ENCODE measurements at regions not wholly inside any gene's neighbourhood (a gene's known extent, or its start where the extent isn't known, plus 50 kb on each side); places are given as distances from the start of the nearest gene placed in this dataset.
"Not testable (repeated sequence)": the region's sequence is repeated elsewhere in the genome, so short reads cannot be mapped to it uniquely, and the experiment has no call there.

- DNase-seq = no peak
These were observed 211.8 kb downstream of the TOMM20 start for GRCh38 chr1:234916840-234917239.

- no peak for DNase-seq
These were observed 212.5 kb downstream of the TOMM20 start for GRCh38 chr1:234915924-234916675.

DNA sequence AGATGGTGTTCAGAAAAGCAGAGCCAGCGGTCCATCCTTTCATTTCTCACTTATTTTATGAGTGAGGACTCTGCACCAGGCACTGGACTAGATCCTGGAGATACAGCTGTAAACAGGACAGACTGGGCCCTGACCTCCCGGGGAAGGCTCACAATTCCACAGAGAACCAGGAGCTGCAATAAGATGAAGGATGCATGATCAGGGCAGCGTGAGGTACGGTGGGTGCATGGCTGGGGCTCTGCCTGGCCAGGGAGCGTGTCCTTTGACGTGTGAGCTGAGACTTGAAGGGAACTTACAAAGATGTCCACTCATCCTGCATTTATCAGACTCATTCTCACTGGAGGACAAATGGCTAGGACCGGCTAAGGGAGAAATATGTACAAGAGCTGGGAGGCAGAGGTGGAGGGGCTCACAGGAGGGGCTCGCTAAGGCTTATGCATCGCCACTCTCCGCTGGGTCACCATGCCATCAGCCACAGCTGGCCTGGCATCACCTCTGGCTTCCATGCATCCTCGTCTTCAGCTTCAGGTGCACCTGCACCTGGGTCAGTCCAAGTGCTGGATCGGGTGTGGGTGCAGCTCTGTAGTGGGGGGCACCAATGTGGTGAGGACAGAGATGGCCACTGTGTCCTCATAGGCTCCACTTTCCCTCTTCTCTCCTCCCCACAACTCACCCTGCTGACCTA, 213.9 kb downstream of the TOMM20 start:
- DNase-seq = no peak

DNA sequence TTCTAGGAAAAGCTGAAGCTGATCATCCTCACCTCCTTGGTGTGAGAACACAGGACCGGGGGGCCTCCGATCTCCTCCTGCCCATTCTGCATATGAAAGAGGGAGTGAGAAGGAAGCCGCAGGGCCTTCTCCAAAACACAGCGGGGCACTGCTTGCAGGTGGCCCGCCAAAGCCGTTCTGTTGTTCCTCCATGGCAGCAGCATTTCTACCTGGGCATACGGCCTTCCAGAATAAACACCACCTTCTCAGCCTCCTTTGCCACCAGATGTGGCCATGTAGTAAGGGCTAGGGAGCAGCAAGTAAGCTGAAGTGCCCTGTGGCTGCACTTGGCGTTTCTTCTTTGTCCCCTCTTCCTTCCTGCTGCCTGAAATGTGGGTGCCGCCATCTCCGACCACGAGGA, 214.9 kb downstream of the TOMM20 start:
- DNase-seq = no peak

DNA sequence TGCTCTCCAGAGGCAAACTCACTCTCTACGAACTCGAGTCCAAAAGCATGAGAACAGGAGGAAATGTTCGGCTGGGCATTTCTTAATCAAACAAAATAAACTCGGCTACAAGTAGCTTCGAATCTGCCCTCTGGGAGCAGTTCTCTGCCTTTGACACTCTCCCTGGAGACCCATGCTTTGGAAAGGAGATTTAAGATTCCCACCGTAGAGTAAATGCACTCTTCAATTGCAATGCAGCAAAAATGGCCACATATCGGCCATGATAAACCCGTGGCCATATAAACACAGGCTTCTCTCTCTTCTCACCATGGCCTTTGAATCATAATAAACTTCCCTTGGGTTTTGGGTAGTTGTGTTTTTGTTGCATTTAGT, 215.4 kb downstream of the TOMM20 start:
- no peak for DNase-seq

- no peak for DNase-seq
These were observed 215.9 kb downstream of the TOMM20 start for GRCh38 chr1:234912548-234913277.

GRCh38 chr1:234911787-234912186, 216.8 kb downstream of the TOMM20 start:
- no peak for DNase-seq

GRCh38 chr1:234911136-234911535, 217.5 kb downstream of the TOMM20 start:
- DNase-seq = not testable (repeated sequence)

GRCh38 chr1:234909851-234910250, 218.8 kb downstream of the TOMM20 start:
- DNase-seq = no peak

DNA sequence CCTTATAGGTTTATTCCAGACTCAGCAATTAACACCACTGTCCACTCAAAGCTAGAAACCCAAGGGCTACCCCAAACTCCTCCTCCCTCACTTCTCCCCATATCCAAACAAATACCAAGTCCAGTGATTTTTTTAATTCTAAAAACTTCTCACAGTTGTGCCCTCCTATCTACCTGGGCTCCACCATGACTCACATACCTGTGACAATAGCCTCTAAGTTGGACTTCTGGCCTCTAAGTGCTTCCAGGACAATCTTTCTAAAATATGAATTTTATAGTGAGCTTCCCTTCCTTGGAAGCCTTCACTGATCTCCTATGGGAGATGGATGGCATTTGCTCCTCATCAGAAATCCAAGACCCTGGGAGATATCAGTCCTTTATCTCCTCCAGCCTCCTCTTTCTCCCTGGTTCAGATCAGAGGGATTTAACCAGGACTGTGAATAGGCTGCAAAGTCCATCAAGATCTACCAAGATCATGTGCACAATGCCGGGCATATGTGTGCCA, 219.3 kb downstream of the TOMM20 start:
- no peak for DNase-seq

GRCh38 chr1:234908571-234908970, 220.1 kb downstream of the TOMM20 start:
- no peak for DNase-seq

- DNase-seq = peak; percentile 80
These were observed 220.7 kb downstream of the TOMM20 start for GRCh38 chr1:234907940-234908405.

DNA sequence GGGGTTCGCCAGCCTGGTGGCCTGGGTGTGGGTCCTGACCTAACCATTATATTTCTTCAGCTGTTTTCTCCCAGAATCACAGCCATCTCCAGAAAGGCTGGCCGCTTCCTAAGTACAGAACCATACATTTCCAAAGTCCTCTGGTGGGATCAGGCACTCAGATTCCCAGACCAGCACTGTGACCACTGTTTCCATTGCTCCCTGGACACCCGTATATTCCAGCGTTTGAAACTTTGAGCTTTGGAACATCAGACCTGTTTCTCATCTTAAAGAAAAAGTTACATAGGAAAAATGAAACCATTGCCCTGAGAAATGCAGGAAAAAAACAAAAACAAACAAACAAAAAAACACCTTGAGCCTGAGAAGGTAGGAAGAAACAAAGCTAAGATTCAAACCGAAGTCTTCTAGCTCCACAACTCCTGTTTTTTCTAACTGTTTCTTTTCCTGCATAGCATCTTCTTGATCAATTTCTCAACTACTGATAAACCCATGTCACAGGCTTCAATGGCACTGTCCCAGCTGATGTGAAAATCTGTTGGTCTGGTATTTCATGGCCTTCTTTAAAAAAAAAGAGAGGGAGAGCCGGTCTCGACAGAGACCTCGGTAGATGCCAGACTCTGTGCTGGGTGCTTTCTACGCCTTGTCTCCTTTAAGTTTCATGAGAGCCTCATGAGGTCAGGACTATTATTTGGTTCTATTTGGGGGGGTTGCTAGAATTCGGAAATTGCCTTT, 221.3 kb downstream of the TOMM20 start:
- DNase-seq = no peak

GRCh38 chr1:234906654-234907053, 222.0 kb downstream of the TOMM20 start:
- DNase-seq = no peak

GRCh38 chr1:234902774-234903547, 225.7 kb downstream of the TOMM20 start:
- no peak for DNase-seq

GRCh38 chr1:234901491-234902049, 227.1 kb downstream of the TOMM20 start:
- DNase-seq = no peak

- no peak for DNase-seq
These were observed 228.0 kb downstream of the TOMM20 start for GRCh38 chr1:234900595-234900994.

DNA sequence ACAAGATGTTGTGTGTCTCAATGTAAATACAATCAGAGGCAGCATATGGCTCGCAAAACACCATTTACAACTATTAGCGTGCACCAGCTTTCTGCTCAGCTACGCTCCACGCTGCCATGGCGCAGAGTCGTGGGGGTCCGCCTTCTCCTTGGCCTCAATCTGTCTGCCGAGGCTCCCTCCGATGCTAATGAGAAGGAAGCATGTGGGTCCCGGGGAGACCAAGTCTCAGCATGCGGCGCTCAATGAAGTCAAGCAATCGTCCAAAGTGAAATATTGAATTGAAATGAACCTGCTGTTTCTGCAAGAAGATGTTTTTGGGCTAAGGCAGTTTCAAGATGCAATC, 228.9 kb downstream of the TOMM20 start:
- DNase-seq = no peak

DNA sequence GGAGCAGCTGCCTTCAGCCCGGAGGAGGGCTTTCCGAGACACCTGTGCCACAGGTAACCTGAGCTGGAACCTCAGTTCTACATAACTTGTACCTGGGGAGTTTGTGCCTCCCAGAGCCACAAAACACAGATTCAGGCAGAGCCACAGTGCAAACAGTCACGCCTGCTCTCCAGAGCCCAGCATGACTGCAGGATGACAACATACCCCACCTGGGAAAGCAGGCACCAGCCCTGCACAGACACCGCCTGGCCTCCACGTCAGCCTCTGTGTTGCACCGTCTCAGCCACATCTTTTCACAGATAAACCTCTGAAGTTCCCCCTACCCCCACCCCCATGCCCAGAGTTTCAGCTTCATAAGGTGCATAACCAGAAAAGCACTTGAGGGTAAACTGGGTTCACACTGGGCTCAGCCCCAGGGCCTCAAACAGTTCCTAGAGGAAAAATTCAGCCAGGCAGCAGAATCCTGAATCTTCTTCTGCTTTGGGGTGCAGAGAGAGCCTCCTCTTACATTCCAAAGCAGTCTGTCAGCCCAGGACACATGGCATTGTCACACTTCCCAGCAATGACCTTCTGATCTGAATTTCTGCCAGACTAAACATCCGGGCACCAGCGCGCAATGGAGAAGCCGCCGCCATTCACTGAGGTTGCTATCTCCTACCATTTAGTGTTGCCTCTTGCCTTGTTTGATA, 229.5 kb downstream of the TOMM20 start:
- DNase-seq = peak; percentile 63

DNA sequence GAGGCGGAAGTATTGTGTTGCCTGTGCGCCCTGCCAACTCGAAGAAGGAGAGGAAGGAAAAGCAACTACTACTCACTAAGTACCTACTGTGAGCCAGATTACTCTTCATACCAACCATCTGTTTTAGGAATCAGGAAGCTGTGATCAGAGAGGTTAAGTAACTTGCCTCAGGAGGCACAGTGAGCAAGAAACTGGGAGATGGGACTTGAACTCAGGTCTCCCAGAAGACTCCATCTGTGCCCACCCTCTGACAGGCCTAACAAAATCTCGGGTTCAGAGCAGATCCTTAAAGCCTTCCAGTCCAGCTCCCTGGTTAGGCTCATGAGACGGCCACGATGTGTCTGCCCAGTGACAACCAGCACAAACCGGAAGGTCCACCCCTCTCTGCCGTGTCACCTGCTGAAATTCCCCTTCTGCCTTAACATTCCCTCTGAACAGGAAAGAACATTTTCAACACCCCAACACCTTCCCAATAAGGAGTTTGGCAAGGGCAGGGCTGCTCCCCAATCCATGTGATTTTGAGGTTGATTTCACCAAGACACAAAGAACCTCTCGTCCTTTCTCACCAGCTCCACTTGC, 230.1 kb downstream of the TOMM20 start:
- DNase-seq = no peak
